Activated CD4-positive, alpha-beta T cell treated with anti-CD3 and anti-CD28 coated beads, Interleukin-2, amount 10 ng/mL, durations not matched to agents 7 days and 5 days (primary cell): ENCODE measurements at regions not wholly inside any gene's neighbourhood (a gene's known extent, or its start where the extent isn't known, plus 50 kb on each side); places are given as distances from the start of the nearest gene placed in this dataset.

ENCODE experiments used
- CTCF ChIA-PET: fragments of 350-600 bp; sonication (Branson Sonifier 250); formaldehyde crosslinking; loops from one replicate; lab custom pipeline; 2021; ENCODE audit warnings: antibody characterized with exemption; lab: Charles Lee
- POLR2A ChIA-PET: fragments of 350-600 bp; sonication (Branson Sonifier 250); formaldehyde crosslinking; loops from one replicate; lab custom pipeline; 2021; ENCODE audit warnings: antibody characterized with exemption; lab: Charles Lee
- DNase-seq: peaks from one replicate; pipeline ENCODE4 v3.0.0-alpha.2; 2020
- H3K27ac Mint-ChIP-seq: one replicate; pipeline ENCODE4 v1.8.0; 2021; ENCODE audit warnings: mild to moderate bottlenecking, moderate library complexity, mixed read lengths
- H3K27me3 Mint-ChIP-seq: one replicate; pipeline ENCODE4 v1.8.0; 2021; ENCODE audit warnings: mixed read lengths
- H3K36me3 Mint-ChIP-seq: one replicate; pipeline ENCODE4 v1.8.0; 2021; ENCODE audit warnings: low read depth, mixed read lengths
- H3K4me1 Mint-ChIP-seq: one replicate; pipeline ENCODE4 v1.8.0; 2021; ENCODE audit warnings: mixed read lengths
- H3K4me3 Mint-ChIP-seq: one replicate; pipeline ENCODE4 v1.8.0; 2021; ENCODE audit warnings: mild to moderate bottlenecking, moderate library complexity, mixed read lengths
- H3K9me3 Mint-ChIP-seq: one replicate; pipeline ENCODE4 v1.8.0; 2021; ENCODE audit warnings: mixed read lengths

GRCh38 chr11:112599856-112600533 lies 339.3 kb upstream of the PLET1 start:
- no peaks in the 10 kb centered on the region for H3K36me3 Mint-ChIP-seq
- ChIA-PET CTCF (no interaction called here), POLR2A (no interaction called here)
- no peak overlapping the region for H3K4me3 Mint-ChIP-seq
- no peak for DNase-seq
- H3K27me3 Mint-ChIP-seq, result peaks cover 6% of the 10 kb centered on the region
- no peaks in the 10 kb centered on the region for H3K9me3 Mint-ChIP-seq
- peaks cover 10% of the 10 kb centered on the region for H3K4me1 Mint-ChIP-seq
- H3K27ac Mint-ChIP-seq, result no peak overlapping the region

DNA sequence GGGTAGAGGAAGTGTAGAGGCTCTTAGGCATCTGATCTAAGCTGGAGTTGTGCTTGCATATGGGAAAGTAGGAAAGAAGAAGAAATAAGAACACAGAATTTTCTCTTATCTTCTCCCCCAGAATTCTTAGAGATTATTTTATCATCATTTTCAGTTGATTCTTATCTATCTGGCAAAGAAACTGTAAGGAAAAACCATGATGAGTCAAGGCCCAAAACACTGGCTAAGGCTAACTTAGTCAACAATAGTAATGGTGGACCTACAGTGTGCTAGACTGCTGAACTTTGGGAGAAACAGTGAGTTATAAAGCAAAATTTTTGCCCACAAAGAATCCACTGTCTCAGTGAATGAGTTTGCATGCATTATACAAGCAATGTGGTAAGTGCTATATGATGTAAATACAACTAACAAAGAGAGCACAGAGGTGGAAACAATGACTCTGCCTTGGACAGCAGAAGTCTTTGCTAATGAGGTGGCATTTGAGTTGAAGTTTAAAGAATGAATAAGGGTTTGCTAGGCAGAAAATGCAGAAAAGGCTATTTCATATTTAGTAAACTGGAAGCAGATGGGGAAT lies 344.5 kb upstream of the PLET1 start:
- H3K36me3 Mint-ChIP-seq, result no peaks in the 10 kb centered on the region
- no peak for DNase-seq
- H3K27ac Mint-ChIP-seq, result no peak overlapping the region
- no peaks in the 10 kb centered on the region for H3K4me1 Mint-ChIP-seq
- peaks cover 14% of the 10 kb centered on the region for H3K27me3 Mint-ChIP-seq
- POLR2A ChIA-PET, result no interaction called here
- CTCF ChIA-PET, result interaction anchor here (0.8 kb wide), 1 partner anchor 16 kb away, joined by 4 read pairs; no protein-coding TSS in a partner anchor
- no peaks in the 10 kb centered on the region for H3K9me3 Mint-ChIP-seq
- H3K4me3 Mint-ChIP-seq, result no peak overlapping the region

- ChIA-PET CTCF (no interaction called here), POLR2A (no interaction called here)
- no peak overlapping the region for H3K4me3 Mint-ChIP-seq
- H3K4me1 Mint-ChIP-seq, result no peaks in the 10 kb centered on the region
- no peaks in the 10 kb centered on the region for H3K9me3 Mint-ChIP-seq
- no peak overlapping the region for H3K27ac Mint-ChIP-seq
- DNase-seq, result no peak
- no peaks in the 10 kb centered on the region for H3K36me3 Mint-ChIP-seq
- peaks cover 14% of the 10 kb centered on the region for H3K27me3 Mint-ChIP-seq
Measured at GRCh38 chr11:112606656-112607055, 346.0 kb upstream of the PLET1 start.

DNA sequence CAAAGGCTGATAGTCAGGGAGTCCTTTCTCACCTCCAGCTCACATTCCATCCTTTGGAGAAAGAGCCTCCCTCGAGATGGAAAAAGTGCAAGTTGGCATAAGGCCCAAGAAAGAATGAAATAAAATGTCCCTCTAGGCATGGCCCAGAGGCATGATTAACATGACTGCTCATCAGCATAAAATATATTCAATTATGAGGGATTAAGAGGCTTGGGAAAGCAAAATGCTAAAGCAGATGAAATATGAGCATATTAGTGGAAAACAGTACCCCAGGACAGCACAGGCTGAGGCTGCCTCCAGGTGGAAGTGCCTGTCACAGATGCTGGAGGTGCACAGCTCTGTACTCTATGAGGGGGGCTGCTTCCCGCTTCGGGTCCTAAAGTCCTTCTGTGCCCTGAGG lies 347.8 kb upstream of the PLET1 start:
- no peak overlapping the region for H3K27ac Mint-ChIP-seq
- no peaks in the 10 kb centered on the region for H3K4me1 Mint-ChIP-seq
- ChIA-PET POLR2A (no interaction called here), CTCF (no interaction called here)
- no peaks in the 10 kb centered on the region for H3K36me3 Mint-ChIP-seq
- H3K9me3 Mint-ChIP-seq, result no peaks in the 10 kb centered on the region
- H3K4me3 Mint-ChIP-seq, result no peak overlapping the region
- DNase-seq, result no peak
- peaks cover 9% of the 10 kb centered on the region for H3K27me3 Mint-ChIP-seq

GRCh38 chr11:112610494-112610893 lies 349.8 kb upstream of the PLET1 start:
- POLR2A ChIA-PET, result no interaction called here

DNA sequence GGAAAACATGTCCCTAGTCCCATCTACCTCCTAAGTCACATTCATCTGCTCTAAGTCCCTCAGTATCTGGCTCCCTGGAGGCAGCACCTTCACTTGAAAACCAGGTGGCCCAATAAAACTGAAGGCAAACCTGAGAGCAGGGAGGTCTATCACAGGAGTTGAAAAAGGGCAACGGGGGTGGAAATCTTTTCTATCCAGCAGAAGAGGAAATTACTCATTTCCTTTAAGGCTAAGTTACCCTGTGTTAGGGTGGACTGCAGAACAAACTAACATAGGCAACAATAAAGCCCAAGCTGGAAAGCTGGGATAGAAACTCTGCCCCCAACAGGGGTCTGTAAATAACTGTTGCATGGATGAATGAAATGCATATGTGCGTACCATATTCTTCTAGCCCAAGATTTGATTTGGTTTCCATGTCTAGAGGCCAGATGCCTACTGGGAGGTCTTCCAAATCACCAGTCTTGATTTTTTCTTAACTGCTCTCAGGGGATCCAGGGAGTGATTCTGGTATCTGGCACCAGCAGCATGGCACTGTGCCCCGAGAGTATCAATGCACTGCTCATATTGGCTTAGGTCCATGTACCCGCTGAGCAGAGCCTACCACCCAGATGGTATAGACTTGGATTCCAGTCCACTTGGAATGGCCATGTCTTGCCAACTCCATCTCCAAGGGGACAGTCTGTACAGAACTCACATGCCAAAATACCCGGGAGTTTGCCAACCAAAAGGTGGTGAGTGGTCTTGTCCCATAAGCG lies 350.0 kb upstream of the NCAM1 start:
- ChIA-PET POLR2A (no interaction called here), CTCF (no interaction called here)
- Mint-ChIP-seq H3K27ac (no peak overlapping the region), H3K4me1 (no peaks in the 10 kb centered on the region), H3K36me3 (no peaks in the 10 kb centered on the region), H3K27me3 (peaks cover 4% of the 10 kb centered on the region), H3K4me3 (no peak overlapping the region), H3K9me3 (no peaks in the 10 kb centered on the region)
- no peak for DNase-seq

More at GRCh38 chr11:112610494-112610893, 349.8 kb upstream of the PLET1 start:
- H3K9me3 Mint-ChIP-seq, result no peaks in the 10 kb centered on the region
- H3K27ac Mint-ChIP-seq, result no peak overlapping the region
- peaks cover 8% of the 10 kb centered on the region for H3K27me3 Mint-ChIP-seq
- H3K36me3 Mint-ChIP-seq, result no peaks in the 10 kb centered on the region
- DNase-seq, result no peak
- CTCF ChIA-PET, result no interaction called here
- no peaks in the 10 kb centered on the region for H3K4me1 Mint-ChIP-seq
- H3K4me3 Mint-ChIP-seq, result no peak overlapping the region

DNA sequence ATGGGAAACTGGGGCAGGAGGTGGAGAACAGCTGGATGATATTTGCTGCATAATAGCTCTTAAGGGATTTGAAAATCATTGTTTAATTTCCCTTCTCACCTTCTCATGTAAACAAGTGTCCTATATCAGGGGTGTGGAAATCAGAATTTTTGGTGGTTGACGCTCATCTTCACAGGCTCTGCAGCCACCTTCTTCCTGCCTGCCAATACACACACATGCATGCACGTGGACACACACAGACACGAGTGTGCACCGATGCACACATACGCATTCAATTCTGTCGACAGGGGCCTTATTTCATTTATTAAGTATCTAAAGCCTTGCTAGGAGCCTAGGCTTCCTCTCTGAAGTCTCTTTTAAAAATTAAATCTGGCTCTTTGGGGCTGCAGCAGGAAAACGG lies 349.4 kb upstream of the NCAM1 start:
- POLR2A ChIA-PET, result no interaction called here
- Mint-ChIP-seq H3K36me3 (no peaks in the 10 kb centered on the region), H3K27me3 (peaks cover 4% of the 10 kb centered on the region), H3K4me3 (no peak overlapping the region), H3K4me1 (no peaks in the 10 kb centered on the region), H3K9me3 (no peaks in the 10 kb centered on the region), H3K27ac (no peak overlapping the region)
- no peak for DNase-seq
- CTCF ChIA-PET, result no interaction called here

DNA sequence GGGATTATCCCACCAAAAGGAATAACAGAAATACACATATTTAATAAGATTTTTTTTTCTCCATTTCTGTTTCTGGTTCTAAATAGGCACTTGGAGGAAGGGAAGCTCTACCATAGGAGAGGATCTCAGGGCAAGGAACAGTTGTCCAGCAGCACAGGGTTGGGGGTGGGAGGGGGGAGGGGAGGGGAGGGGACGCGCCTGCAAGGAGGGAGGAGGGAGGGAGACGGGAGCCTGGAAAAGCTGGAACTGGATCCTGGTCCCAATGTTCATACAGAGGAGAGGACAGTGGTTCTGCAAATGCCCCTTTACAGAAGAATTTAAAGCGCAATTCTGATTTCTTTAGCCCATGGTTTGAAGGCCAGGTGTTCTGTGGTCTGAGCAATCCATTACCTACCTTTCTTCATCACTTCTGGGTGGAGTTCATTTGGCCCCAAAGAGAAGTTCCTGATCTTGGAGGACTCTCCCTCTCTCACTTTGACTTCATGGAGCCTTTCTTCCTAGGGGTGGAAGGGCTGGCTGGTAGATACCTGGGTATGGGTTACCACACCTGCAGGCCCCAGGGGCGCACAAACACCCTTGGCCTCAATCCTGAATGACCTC lies 348.9 kb upstream of the NCAM1 start:
- peaks cover 2% of the 10 kb centered on the region for H3K27me3 Mint-ChIP-seq
- no peaks in the 10 kb centered on the region for H3K36me3 Mint-ChIP-seq
- H3K4me1 Mint-ChIP-seq, result no peaks in the 10 kb centered on the region
- CTCF ChIA-PET, result no interaction called here
- H3K27ac Mint-ChIP-seq, result no peak overlapping the region
- no peaks in the 10 kb centered on the region for H3K9me3 Mint-ChIP-seq
- POLR2A ChIA-PET, result no interaction called here
- no peak for DNase-seq
- no peak overlapping the region for H3K4me3 Mint-ChIP-seq

GRCh38 chr11:112613051-112613972 lies 347.9 kb upstream of the NCAM1 start:
- POLR2A ChIA-PET, result no interaction called here
- Mint-ChIP-seq H3K36me3 (no peaks in the 10 kb centered on the region), H3K4me1 (no peaks in the 10 kb centered on the region), H3K27ac (no peak overlapping the region), H3K4me3 (no peak overlapping the region), H3K27me3 (peaks cover 2% of the 10 kb centered on the region), H3K9me3 (no peaks in the 10 kb centered on the region)
- CTCF ChIA-PET, result no interaction called here
- DNase-seq, result no peak

GRCh38 chr11:112614605-112615004 lies 346.6 kb upstream of the NCAM1 start:
- POLR2A ChIA-PET, result no interaction called here
- Mint-ChIP-seq H3K4me1 (no peaks in the 10 kb centered on the region), H3K36me3 (no peaks in the 10 kb centered on the region), H3K4me3 (no peak overlapping the region), H3K27me3 (peaks cover 2% of the 10 kb centered on the region), H3K9me3 (no peaks in the 10 kb centered on the region), H3K27ac (no peak overlapping the region)
- CTCF ChIA-PET, result no interaction called here
- no peak for DNase-seq

DNA sequence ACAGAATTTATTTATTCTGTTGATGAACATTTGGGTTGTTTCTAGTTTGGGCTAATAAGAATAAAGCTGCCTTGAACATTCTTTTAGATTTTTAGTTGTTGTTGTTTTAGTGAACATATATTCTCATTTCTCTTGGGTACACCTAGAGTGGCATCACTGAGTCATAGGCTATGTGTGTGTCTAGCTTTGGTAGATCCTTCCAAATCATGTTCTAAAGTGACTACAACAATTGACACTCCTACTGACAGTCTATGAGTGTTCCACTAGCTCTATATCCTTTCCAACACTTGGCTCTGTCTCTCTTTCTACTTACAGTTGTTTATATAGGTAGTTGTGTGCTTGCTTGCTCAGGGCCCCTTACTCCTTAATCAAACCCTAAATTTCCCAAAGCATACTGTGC lies 346.0 kb upstream of the NCAM1 start:
- H3K27ac Mint-ChIP-seq, result no peak overlapping the region
- CTCF ChIA-PET, result no interaction called here

DNA sequence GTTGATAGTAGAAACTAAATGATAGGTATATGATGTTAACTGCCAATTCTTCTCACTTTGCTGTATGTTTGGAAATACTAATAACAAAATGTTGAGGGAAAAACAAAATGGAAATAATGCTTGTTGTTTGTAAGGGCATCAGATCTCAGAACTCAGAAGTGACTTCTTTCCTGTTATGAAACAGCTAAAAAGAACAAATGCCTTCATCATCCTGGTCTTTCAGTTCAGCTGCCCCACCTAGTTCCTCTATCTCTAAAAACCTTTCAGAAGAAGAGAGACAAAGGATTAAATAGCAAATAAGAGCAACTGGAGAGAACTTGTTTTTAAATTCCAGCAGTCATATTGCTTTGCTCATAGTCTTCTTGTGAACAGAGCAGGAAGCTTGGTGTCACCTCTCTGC lies 345.3 kb upstream of the NCAM1 start:
- H3K27me3 Mint-ChIP-seq, result peaks cover 2% of the 10 kb centered on the region
- H3K9me3 Mint-ChIP-seq, result no peaks in the 10 kb centered on the region
- ChIA-PET POLR2A (no interaction called here), CTCF (no interaction called here)
- no peak overlapping the region for H3K27ac Mint-ChIP-seq
- H3K4me3 Mint-ChIP-seq, result no peak overlapping the region
- no peak for DNase-seq
- H3K4me1 Mint-ChIP-seq, result no peaks in the 10 kb centered on the region
- no peaks in the 10 kb centered on the region for H3K36me3 Mint-ChIP-seq

More for the DNA sequence above, 346.0 kb upstream of the NCAM1 start:
- Mint-ChIP-seq H3K9me3 (no peaks in the 10 kb centered on the region), H3K36me3 (no peaks in the 10 kb centered on the region), H3K4me3 (no peak overlapping the region), H3K4me1 (no peaks in the 10 kb centered on the region), H3K27me3 (peaks cover 2% of the 10 kb centered on the region)
- no peak for DNase-seq
- POLR2A ChIA-PET, result no interaction called here
